ENCODE measurements at regions not wholly inside any gene's neighbourhood (a gene's known extent, or its start where the extent isn't known, plus 50 kb on each side); places are given as distances from the start of the nearest gene placed in this dataset.
A peak's percentile ranks its signal among the peaks of the same experiment; 100 is the strongest.

DNA sequence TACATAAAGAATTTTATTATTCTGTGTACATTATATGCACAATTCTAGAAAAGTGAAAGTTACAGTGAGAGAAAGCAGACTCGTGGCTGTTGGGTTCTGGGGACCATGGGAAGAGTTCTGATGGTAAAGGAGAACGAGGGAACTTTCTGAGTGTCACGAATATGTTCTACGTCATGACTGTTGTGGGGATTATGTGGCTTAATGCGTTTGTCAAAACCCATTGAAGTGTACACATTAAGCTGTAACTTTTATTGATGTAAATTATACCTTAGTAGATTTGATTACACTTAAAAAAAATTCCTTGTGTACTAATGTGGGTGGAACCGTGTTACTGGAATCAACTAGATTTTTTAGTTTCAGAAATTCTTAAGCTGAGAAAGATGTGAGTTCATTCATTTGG, 426.1 kb downstream of the DSC3 start:
- no peaks in the 10 kb centered on the region for H3K36me3 ChIP-seq
- TF ChIP-seq EZH2 (IDR thresholded peaks at IDR 0.05) (no peak), EZH2phosphoT487 (IDR thresholded peaks at IDR 0.05) (no peak), CTCF (IDR thresholded peaks at IDR 0.05) (no peak)
- H4K20me1 ChIP-seq (ENCODE audit: low read depth): no peaks in the 10 kb centered on the region
- no peak overlapping the region for H3K4me2 ChIP-seq
- Mint-ChIP-seq H3K36me3 (no peaks in the 10 kb centered on the region), H3K27me3 (ENCODE audit: insufficient read depth, low read depth) (no peaks in the 10 kb centered on the region), H3K4me3 (no peak overlapping the region), H3K9me3 (no peaks in the 10 kb centered on the region), H3K27ac (no peak overlapping the region), H3K4me1 (peaks cover 7% of the 10 kb centered on the region)
- H3K27ac ChIP-seq: no peak overlapping the region
- H3K4me1 ChIP-seq: peaks cover 11% of the 10 kb centered on the region
- no peaks in the 10 kb centered on the region for H3F3A ChIP-seq (ENCODE audit: low read depth)
- no peak overlapping the region for H2AFZ ChIP-seq (replicated peaks)
- H3K9ac ChIP-seq: no peak overlapping the region
- H3K9me3 ChIP-seq (ENCODE audit: low read depth): no peaks in the 10 kb centered on the region
- no peaks in the 10 kb centered on the region for H3K79me2 ChIP-seq (ENCODE audit: low read depth)
- H3K27me3 ChIP-seq: no peaks in the 10 kb centered on the region
- no peak for DNase-seq (ENCODE audit: low spot score)
- no peak overlapping the region for H3K4me3 ChIP-seq

DNA sequence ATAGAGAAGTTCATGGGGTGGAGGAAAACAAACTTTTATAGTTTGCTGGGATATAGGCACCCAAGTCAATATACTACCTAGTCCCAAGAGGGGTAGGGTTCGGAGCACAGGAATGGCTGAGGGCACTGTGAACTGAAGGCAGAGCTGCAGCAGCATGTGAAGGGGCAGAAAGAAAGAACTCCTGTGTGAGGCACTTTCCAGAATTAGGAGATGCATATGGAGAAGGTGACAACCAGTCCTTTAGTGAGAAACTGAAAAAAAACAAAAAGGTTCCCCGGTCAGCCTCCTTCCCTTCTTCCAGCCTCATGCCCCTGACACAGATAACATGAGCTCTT, 429.1 kb downstream of the DSC3 start:
- H4K20me1 ChIP-seq (ENCODE audit: low read depth): no peaks in the 10 kb centered on the region
- H3K27me3 ChIP-seq: no peaks in the 10 kb centered on the region
- no peaks in the 10 kb centered on the region for H3F3A ChIP-seq (ENCODE audit: low read depth)
- Mint-ChIP-seq H3K9me3 (no peaks in the 10 kb centered on the region), H3K4me1 (peaks cover 11% of the 10 kb centered on the region), H3K36me3 (no peaks in the 10 kb centered on the region), H3K4me3 (no peak overlapping the region), H3K27me3 (ENCODE audit: insufficient read depth, low read depth) (no peaks in the 10 kb centered on the region), H3K27ac (no peak overlapping the region)
- no peak overlapping the region for H3K9ac ChIP-seq
- no peak overlapping the region for H3K27ac ChIP-seq
- no peak overlapping the region for H3K4me3 ChIP-seq
- H3K79me2 ChIP-seq (ENCODE audit: low read depth): no peaks in the 10 kb centered on the region
- H3K36me3 ChIP-seq: no peaks in the 10 kb centered on the region
- peak overlapping the region; percentile 79 for H2AFZ ChIP-seq (replicated peaks)
- TF ChIP-seq EZH2 (IDR thresholded peaks at IDR 0.05) (no peak), EZH2phosphoT487 (IDR thresholded peaks at IDR 0.05) (no peak), CTCF (IDR thresholded peaks at IDR 0.05) (no peak)
- H3K9me3 ChIP-seq (ENCODE audit: low read depth): no peaks in the 10 kb centered on the region
- peaks cover 13% of the 10 kb centered on the region for H3K4me1 ChIP-seq
- DNase-seq (ENCODE audit: low spot score): no peak
- H3K4me2 ChIP-seq: no peak overlapping the region

GRCh38 chr18:30601541-30601940, 441.0 kb downstream of the DSC3 start:
- H2AFZ ChIP-seq (replicated peaks): peak overlapping the region; percentile 5
- H3K27me3 ChIP-seq: no peaks in the 10 kb centered on the region
- no peaks in the 10 kb centered on the region for H4K20me1 ChIP-seq (ENCODE audit: low read depth)
- no peak for DNase-seq (ENCODE audit: low spot score)
- no peak overlapping the region for H3K4me3 Mint-ChIP-seq
- no peaks in the 10 kb centered on the region for H3K27me3 Mint-ChIP-seq (ENCODE audit: insufficient read depth, low read depth)
- H3K27ac Mint-ChIP-seq: no peak overlapping the region
- no peaks in the 10 kb centered on the region for H3K36me3 Mint-ChIP-seq
- peaks cover 6% of the 10 kb centered on the region for H3K9me3 Mint-ChIP-seq
- H3K9me3 ChIP-seq (ENCODE audit: low read depth): peaks cover 5% of the 10 kb centered on the region
- H3K4me3 ChIP-seq: no peak overlapping the region
- no peak overlapping the region for H3K27ac ChIP-seq
- no peaks in the 10 kb centered on the region for H3K36me3 ChIP-seq
- TF ChIP-seq CTCF (IDR thresholded peaks at IDR 0.05) (no peak), EZH2 (IDR thresholded peaks at IDR 0.05) (no peak), EZH2phosphoT487 (IDR thresholded peaks at IDR 0.05) (no peak)
- no peaks in the 10 kb centered on the region for H3K4me1 ChIP-seq
- no peak overlapping the region for H3K9ac ChIP-seq
- H3K4me2 ChIP-seq: no peak overlapping the region
- H3K79me2 ChIP-seq (ENCODE audit: low read depth): no peaks in the 10 kb centered on the region
- no peaks in the 10 kb centered on the region for H3K4me1 Mint-ChIP-seq
- no peaks in the 10 kb centered on the region for H3F3A ChIP-seq (ENCODE audit: low read depth)

DNA sequence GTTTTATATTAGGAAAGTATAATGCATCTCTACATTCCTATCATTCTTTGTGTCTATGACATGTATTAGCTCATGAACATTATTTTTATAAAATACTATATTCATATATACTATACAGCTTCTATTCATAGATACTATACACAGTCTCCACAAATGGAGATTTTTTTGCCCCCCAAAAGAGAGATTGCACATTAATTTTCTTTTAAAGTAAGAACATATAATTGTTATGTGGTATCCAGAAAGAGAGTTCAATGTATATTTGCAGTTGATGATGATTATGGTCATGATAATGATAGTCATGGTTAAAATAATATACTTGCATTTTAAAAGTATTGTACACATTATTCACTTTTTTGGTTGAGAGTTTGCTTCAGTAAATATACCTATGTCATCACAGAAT, 445.3 kb downstream of the DSC3 start:
- Histone ChIP-seq H2AFZ (replicated peaks) (no peak overlapping the region), H3K27me3 (no peaks in the 10 kb centered on the region), H3K36me3 (no peaks in the 10 kb centered on the region), H3K9ac (no peak overlapping the region), H3K27ac (no peak overlapping the region), H3K9me3 (ENCODE audit: low read depth) (no peaks in the 10 kb centered on the region), H4K20me1 (ENCODE audit: low read depth) (no peaks in the 10 kb centered on the region), H3F3A (ENCODE audit: low read depth) (no peaks in the 10 kb centered on the region), H3K79me2 (ENCODE audit: low read depth) (no peaks in the 10 kb centered on the region), H3K4me1 (peaks cover 11% of the 10 kb centered on the region), H3K4me2 (no peak overlapping the region), H3K4me3 (no peak overlapping the region)
- no peak for DNase-seq (ENCODE audit: low spot score)
- Mint-ChIP-seq H3K9me3 (no peaks in the 10 kb centered on the region), H3K4me1 (peaks cover 4% of the 10 kb centered on the region), H3K27ac (no peak overlapping the region), H3K4me3 (no peak overlapping the region), H3K36me3 (no peaks in the 10 kb centered on the region), H3K27me3 (ENCODE audit: insufficient read depth, low read depth) (no peaks in the 10 kb centered on the region)
- TF ChIP-seq EZH2 (IDR thresholded peaks at IDR 0.05): no peak
- TF ChIP-seq CTCF (IDR thresholded peaks at IDR 0.05): no peak
- TF ChIP-seq EZH2phosphoT487 (IDR thresholded peaks at IDR 0.05): no peak
